ENCODE measurements at regions not wholly inside any gene's neighbourhood (a gene's known extent, or its start where the extent isn't known, plus 50 kb on each side); places are given as distances from the start of the nearest gene placed in this dataset.

- no peaks in the 10 kb centered on the region for H3K27me3 ChIP-seq
Measured at GRCh38 chr4:37001688-37002436, 242.7 kb upstream of the NWD2 start.

GRCh38 chr4:37002625-37003024 is 241.9 kb upstream of the NWD2 start:
- Histone ChIP-seq H3K36me3 (no peaks in the 10 kb centered on the region), H3K27me3 (no peaks in the 10 kb centered on the region), H3K4me1 (no peaks in the 10 kb centered on the region), H3K4me3 (ENCODE audit: low read depth, low read length) (no peak overlapping the region), H3K9me3 (no peaks in the 10 kb centered on the region)
- no peak for DNase-seq
- TF ChIP-seq CTCF (IDR thresholded peaks at IDR 0.05; ENCODE audit: low read depth, low read length), result no peak

More at GRCh38 chr4:37001688-37002436, 242.7 kb upstream of the NWD2 start:
- TF ChIP-seq CTCF (IDR thresholded peaks at IDR 0.05; ENCODE audit: low read depth, low read length), result no peak
- Histone ChIP-seq H3K9me3 (no peaks in the 10 kb centered on the region), H3K4me1 (no peaks in the 10 kb centered on the region), H3K36me3 (no peaks in the 10 kb centered on the region), H3K4me3 (ENCODE audit: low read depth, low read length) (no peak overlapping the region)
- no peak for DNase-seq

GRCh38 chr4:37008199-37008598 is 236.3 kb upstream of the NWD2 start:
- no peak for DNase-seq
- no peak overlapping the region for H3K4me3 ChIP-seq (ENCODE audit: low read depth, low read length)
- H3K27me3 ChIP-seq, result no peaks in the 10 kb centered on the region
- no peaks in the 10 kb centered on the region for H3K4me1 ChIP-seq
- TF ChIP-seq CTCF (IDR thresholded peaks at IDR 0.05; ENCODE audit: low read depth, low read length), result no peak
- no peaks in the 10 kb centered on the region for H3K36me3 ChIP-seq
- H3K9me3 ChIP-seq, result no peaks in the 10 kb centered on the region

GRCh38 chr4:37014584-37014983 is 230.0 kb upstream of the NWD2 start:
- no peak overlapping the region for H3K4me3 ChIP-seq (ENCODE audit: low read depth, low read length)
- no peaks in the 10 kb centered on the region for H3K9me3 ChIP-seq
- H3K4me1 ChIP-seq, result no peaks in the 10 kb centered on the region
- no peak for TF ChIP-seq CTCF (IDR thresholded peaks at IDR 0.05; ENCODE audit: low read depth, low read length)
- no peaks in the 10 kb centered on the region for H3K27me3 ChIP-seq
- DNase-seq, result no peak
- H3K36me3 ChIP-seq, result no peaks in the 10 kb centered on the region

- no peaks in the 10 kb centered on the region for H3K27me3 ChIP-seq
- no peaks in the 10 kb centered on the region for H3K4me1 ChIP-seq
- TF ChIP-seq CTCF (IDR thresholded peaks at IDR 0.05; ENCODE audit: low read depth, low read length), result no peak
- no peak for DNase-seq
- no peaks in the 10 kb centered on the region for H3K9me3 ChIP-seq
- H3K36me3 ChIP-seq, result no peaks in the 10 kb centered on the region
- no peak overlapping the region for H3K4me3 ChIP-seq (ENCODE audit: low read depth, low read length)
Measured at GRCh38 chr4:37015391-37015790, 229.2 kb upstream of the NWD2 start.

- DNase-seq, result no peak
- Histone ChIP-seq H3K4me3 (ENCODE audit: low read depth, low read length) (no peak overlapping the region), H3K9me3 (no peaks in the 10 kb centered on the region), H3K36me3 (no peaks in the 10 kb centered on the region), H3K4me1 (no peaks in the 10 kb centered on the region), H3K27me3 (no peaks in the 10 kb centered on the region)
- TF ChIP-seq CTCF (IDR thresholded peaks at IDR 0.05; ENCODE audit: low read depth, low read length), result no peak
Measured at GRCh38 chr4:37023504-37023903, 221.0 kb upstream of the NWD2 start.

Data from BE2C (cell line).